ENCODE measurements at regions not wholly inside any gene's neighbourhood (a gene's known extent, or its start where the extent isn't known, plus 50 kb on each side); places are given as distances from the start of the nearest gene placed in this dataset.

GRCh38 chr9:97761056-97761598 lies 64.0 kb upstream of the XPA start:
- Histone ChIP-seq H3K27ac (no peak overlapping the region), H3K27me3 (no peaks in the 10 kb centered on the region), H3K4me1 (peaks cover 0 to 4% of the 10 kb centered on the region in 2 donors), H3K9me3 (no peaks in the 10 kb centered on the region), H3K36me3 (no peaks in the 10 kb centered on the region), H3K4me3 (no peak overlapping the region)
- TF ChIP-seq, protein P1, sequence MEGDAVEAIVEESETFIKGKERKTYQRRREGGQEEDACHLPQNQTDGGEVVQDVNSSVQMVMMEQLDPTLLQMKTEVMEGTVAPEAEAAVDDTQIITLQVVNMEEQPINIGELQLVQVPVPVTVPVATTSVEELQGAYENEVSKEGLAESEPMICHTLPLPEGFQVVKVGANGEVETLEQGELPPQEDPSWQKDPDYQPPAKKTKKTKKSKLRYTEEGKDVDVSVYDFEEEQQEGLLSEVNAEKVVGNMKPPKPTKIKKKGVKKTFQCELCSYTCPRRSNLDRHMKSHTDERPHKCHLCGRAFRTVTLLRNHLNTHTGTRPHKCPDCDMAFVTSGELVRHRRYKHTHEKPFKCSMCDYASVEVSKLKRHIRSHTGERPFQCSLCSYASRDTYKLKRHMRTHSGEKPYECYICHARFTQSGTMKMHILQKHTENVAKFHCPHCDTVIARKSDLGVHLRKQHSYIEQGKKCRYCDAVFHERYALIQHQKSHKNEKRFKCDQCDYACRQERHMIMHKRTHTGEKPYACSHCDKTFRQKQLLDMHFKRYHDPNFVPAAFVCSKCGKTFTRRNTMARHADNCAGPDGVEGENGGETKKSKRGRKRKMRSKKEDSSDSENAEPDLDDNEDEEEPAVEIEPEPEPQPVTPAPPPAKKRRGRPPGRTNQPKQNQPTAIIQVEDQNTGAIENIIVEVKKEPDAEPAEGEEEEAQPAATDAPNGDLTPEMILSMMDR (IDR thresholded peaks at IDR 0.05), result no peak
- no peak for DNase-seq (ENCODE audit: low spot score)

DNA sequence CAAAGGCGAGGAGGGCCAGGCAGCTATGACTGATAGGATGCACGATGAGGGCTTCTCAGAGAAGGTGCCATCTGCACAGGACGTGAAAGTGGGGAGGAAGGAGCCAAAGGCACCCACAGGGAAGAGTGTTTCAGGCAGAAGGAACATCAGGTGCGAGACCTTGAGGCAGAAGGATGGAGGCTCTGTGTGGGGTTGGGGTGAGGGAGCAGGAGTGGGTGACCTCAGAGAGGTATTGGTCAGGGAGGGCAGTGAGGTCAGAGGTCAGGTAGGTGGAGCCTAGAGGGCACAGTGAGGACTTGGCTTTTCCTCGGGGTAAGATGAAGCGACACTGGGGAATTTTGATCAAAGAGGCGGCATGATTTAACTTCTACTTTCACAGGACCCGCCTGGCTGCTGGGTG lies 64.7 kb upstream of the XPA start:
- H3K27me3 ChIP-seq, result no peaks in the 10 kb centered on the region
- peaks cover 0 to 4% of the 10 kb centered on the region in 2 donors for H3K4me1 ChIP-seq
- no peaks in the 10 kb centered on the region for H3K9me3 ChIP-seq
- H3K27ac ChIP-seq, result no peak overlapping the region
- TF ChIP-seq, protein P1 (IDR thresholded peaks at IDR 0.05), result no peak
- H3K4me3 ChIP-seq, result no peak overlapping the region
- H3K36me3 ChIP-seq, result no peaks in the 10 kb centered on the region
- DNase-seq (ENCODE audit: low spot score), result no peak

DNA sequence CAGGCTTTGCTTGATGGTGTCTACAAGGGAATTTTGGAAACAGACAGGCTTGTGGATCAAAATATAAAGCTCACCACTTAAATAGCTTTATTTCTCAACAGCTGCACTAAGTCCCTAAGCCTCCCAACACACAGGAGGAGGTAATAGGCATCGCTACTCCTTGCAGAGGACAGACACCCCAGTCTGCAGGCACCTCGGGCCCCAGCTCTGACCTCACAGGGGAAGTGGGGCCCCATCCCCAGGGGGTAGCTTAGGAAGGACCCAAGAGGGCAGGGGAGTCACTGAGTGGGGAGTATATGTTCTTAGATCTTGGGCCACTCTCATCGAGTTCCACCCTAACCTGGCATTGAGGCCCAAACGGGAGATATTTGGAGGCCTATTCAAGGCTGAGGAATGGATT lies 66.7 kb upstream of the XPA start:
- TF ChIP-seq, protein P1 (IDR thresholded peaks at IDR 0.05), result no peak
- no peak overlapping the region for H3K4me3 ChIP-seq
- H3K9me3 ChIP-seq, result no peaks in the 10 kb centered on the region
- H3K36me3 ChIP-seq, result no peaks in the 10 kb centered on the region
- H3K27me3 ChIP-seq, result no peaks in the 10 kb centered on the region
- H3K27ac ChIP-seq, result no peak overlapping the region
- no peak for DNase-seq (ENCODE audit: low spot score)
- peaks cover 0 to 4% of the 10 kb centered on the region in 2 donors for H3K4me1 ChIP-seq

DNA sequence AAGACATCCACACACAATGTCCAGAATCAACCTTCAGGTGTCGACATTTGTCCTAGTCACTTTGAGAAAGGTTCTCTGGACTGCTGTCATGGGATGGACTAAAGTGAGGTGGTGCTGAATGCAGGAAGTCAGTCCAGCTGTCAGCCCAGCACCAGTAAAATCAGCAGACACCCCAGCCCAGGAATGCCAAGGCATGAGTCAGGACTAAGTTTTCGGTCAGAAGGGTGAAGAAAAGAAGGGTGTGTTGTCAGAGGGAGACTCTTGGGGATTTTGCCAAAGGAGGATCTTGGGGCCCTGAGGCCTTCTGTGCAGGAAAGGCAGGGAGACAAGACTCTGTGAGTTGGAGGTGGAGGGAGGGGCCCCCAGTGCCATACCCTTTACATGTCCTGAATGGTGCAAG lies 69.0 kb upstream of the XPA start:
- no peak for DNase-seq (ENCODE audit: low spot score)
- TF ChIP-seq, protein P1 (IDR thresholded peaks at IDR 0.05), result no peak
- Histone ChIP-seq H3K27me3 (no peaks in the 10 kb centered on the region), H3K4me1 (no peaks in the 10 kb centered on the region), H3K9me3 (no peaks in the 10 kb centered on the region), H3K27ac (no peak overlapping the region), H3K4me3 (no peak overlapping the region), H3K36me3 (no peaks in the 10 kb centered on the region)

- no peaks in the 10 kb centered on the region for H3K4me1 ChIP-seq
- DNase-seq (ENCODE audit: low spot score), result no peak
- TF ChIP-seq, protein P1 (IDR thresholded peaks at IDR 0.05), result no peak
- H3K9me3 ChIP-seq, result no peaks in the 10 kb centered on the region
- H3K27me3 ChIP-seq, result no peaks in the 10 kb centered on the region
- H3K27ac ChIP-seq, result no peak overlapping the region
- no peaks in the 10 kb centered on the region for H3K36me3 ChIP-seq
- no peak overlapping the region for H3K4me3 ChIP-seq
These were observed 69.5 kb upstream of the XPA start for GRCh38 chr9:97766610-97767009.

- TF ChIP-seq, protein P1 (IDR thresholded peaks at IDR 0.05), result no peak
- Histone ChIP-seq H3K4me1 (no peaks in the 10 kb centered on the region), H3K27me3 (no peaks in the 10 kb centered on the region)
These were observed 70.8 kb upstream of the XPA start for GRCh38 chr9:97767891-97768290.

More at GRCh38 chr9:97767891-97768290, 70.8 kb upstream of the XPA start:
- no peak for DNase-seq (ENCODE audit: low spot score)
- Histone ChIP-seq H3K4me3 (no peak overlapping the region), H3K9me3 (no peaks in the 10 kb centered on the region), H3K36me3 (no peaks in the 10 kb centered on the region), H3K27ac (no peak overlapping the region)

Measured in right atrium auricular region (tissue), 2 donors.